Ovary (tissue), 3 donors: ENCODE measurements at regions not wholly inside any gene's neighbourhood (a gene's known extent, or its start where the extent isn't known, plus 50 kb on each side); places are given as distances from the start of the nearest gene placed in this dataset.

Source experiments
- CTCF ChIP-seq, 3 donors: fragments of 450-650 bp in 2 of 3; fragments of 200-600 bp in 1 of 3; IDR thresholded peaks; one replicate each; pipeline versions ENCODE4 v1.5.1 to v1.8.0; 2016 to 2022; ENCODE audit warnings: antibody characterized with exemption in 3 of 3, mild to moderate bottlenecking in 1 of 3
- POLR2A ChIP-seq: fragments of 450-650 bp; IDR thresholded peaks from one replicate; pipeline ENCODE4 v1.6.1; 2017; ENCODE audit warnings: antibody characterized with exemption, mild to moderate bottlenecking, moderate library complexity
- donor health status: DM: no; HTN: no; CAD: no.

- TF ChIP-seq POLR2A (no peak), CTCF (IDR thresholded peaks at IDR 0.05) (no peak)
Observed at GRCh38 chr5:144013816-144014215, 156.6 kb downstream of the YIPF5 start.
